Ishikawa (cell line): ENCODE measurements at regions not wholly inside any gene's neighbourhood (a gene's known extent, or its start where the extent isn't known, plus 50 kb on each side); places are given as distances from the start of the nearest gene placed in this dataset.

Experiments used
- EP300 ChIP-seq: IDR thresholded peaks from 2 replicates; pipeline ENCODE4 v1.6.1; 2012; ENCODE audit warnings: borderline replicate concordance
- FOXM1 ChIP-seq: IDR thresholded peaks from 2 replicates; pipeline ENCODE4 v1.6.1; 2012; ENCODE audit warnings: low read depth, borderline replicate concordance
- MAX ChIP-seq: IDR thresholded peaks from 2 replicates; pipeline ENCODE4 v1.6.1; 2012
- NFIC ChIP-seq: IDR thresholded peaks from 2 replicates; pipeline ENCODE4 v1.6.1; 2012
- RAD21 ChIP-seq: IDR thresholded peaks from 2 replicates; pipeline ENCODE4 v1.6.1; 2012; ENCODE audit warnings: low read depth
- TAF1 ChIP-seq: IDR thresholded peaks from 2 replicates; pipeline ENCODE4 v1.6.1; 2012; ENCODE audit warnings: low read depth, mild to moderate bottlenecking
- TCF12 ChIP-seq: IDR thresholded peaks from 2 replicates; pipeline ENCODE4 v1.6.1; 2012; ENCODE audit warnings: low read depth
- TF ChIP-seq, protein P1 (sequence below): IDR thresholded peaks from 2 replicates; pipeline ENCODE4 v1.6.1; 2012; ENCODE audit warnings: low read depth, mild to moderate bottlenecking

DNA sequence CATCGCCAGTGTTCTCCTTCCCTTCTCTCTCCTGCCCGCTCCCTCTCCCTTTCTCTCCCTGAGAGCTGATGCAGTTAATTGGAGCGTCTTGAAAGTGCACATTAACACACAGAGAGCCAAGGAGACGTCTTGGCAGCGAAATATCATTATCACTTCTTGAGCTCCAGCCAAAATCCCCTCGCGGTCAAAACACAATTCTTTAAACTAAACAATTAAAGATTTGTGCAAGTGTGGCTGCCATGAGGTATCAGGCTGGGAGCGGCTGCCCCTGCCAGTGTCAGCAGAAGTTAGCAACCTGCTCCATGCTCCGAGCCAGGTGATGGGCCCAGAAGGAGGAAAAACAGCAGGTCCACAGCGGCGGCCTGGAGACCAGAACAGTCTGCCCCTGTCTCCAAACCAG is 100.9 kb upstream of the FOXP4 start:
- TF ChIP-seq FOXM1 (no peak), MAX (no peak), RAD21 (no peak), TCF12 (no peak), EP300 (no peak), NFIC (no peak), TAF1 (no peak)
- TF ChIP-seq, protein P1, sequence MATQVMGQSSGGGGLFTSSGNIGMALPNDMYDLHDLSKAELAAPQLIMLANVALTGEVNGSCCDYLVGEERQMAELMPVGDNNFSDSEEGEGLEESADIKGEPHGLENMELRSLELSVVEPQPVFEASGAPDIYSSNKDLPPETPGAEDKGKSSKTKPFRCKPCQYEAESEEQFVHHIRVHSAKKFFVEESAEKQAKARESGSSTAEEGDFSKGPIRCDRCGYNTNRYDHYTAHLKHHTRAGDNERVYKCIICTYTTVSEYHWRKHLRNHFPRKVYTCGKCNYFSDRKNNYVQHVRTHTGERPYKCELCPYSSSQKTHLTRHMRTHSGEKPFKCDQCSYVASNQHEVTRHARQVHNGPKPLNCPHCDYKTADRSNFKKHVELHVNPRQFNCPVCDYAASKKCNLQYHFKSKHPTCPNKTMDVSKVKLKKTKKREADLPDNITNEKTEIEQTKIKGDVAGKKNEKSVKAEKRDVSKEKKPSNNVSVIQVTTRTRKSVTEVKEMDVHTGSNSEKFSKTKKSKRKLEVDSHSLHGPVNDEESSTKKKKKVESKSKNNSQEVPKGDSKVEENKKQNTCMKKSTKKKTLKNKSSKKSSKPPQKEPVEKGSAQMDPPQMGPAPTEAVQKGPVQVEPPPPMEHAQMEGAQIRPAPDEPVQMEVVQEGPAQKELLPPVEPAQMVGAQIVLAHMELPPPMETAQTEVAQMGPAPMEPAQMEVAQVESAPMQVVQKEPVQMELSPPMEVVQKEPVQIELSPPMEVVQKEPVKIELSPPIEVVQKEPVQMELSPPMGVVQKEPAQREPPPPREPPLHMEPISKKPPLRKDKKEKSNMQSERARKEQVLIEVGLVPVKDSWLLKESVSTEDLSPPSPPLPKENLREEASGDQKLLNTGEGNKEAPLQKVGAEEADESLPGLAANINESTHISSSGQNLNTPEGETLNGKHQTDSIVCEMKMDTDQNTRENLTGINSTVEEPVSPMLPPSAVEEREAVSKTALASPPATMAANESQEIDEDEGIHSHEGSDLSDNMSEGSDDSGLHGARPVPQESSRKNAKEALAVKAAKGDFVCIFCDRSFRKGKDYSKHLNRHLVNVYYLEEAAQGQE = no peak
